Liver (tissue), 3 donors: ENCODE measurements at regions not wholly inside any gene's neighbourhood (a gene's known extent, or its start where the extent isn't known, plus 50 kb on each side); places are given as distances from the start of the nearest gene placed in this dataset.

Experiments
- ATF3 ChIP-seq: IDR thresholded peaks from 2 replicates; pipeline ENCODE4 v1.6.1; 2016; ENCODE audit warnings: antibody characterized with exemption
- EGR1 ChIP-seq, 2 donors: IDR thresholded peaks; 2 replicates each; pipeline ENCODE4 v1.6.1; 2016 to 2018; ENCODE audit warnings: antibody characterized with exemption in 2 of 2, low read depth in 2 of 2
- FOXA1 ChIP-seq: IDR thresholded peaks from 2 replicates; pipeline ENCODE4 v1.6.1; 2016; ENCODE audit warnings: antibody characterized with exemption
- GABPA ChIP-seq, 2 donors: IDR thresholded peaks in 1 of 2; conservative IDR thresholded peaks in 1 of 2; 2 replicates each; pipeline ENCODE4 v1.6.1; 2016; ENCODE audit warnings: antibody characterized with exemption in 2 of 2, mild to moderate bottlenecking in 1 of 2, moderate library complexity in 1 of 2
- HNF4G ChIP-seq: IDR thresholded peaks from 2 replicates; pipeline ENCODE4 v1.6.1; 2016; ENCODE audit warnings: antibody characterized with exemption
- JUND ChIP-seq, 2 donors: IDR thresholded peaks; 2 replicates each; pipeline ENCODE4 v1.6.1; 2016; ENCODE audit warnings: antibody characterized with exemption in 2 of 2
- REST ChIP-seq: IDR thresholded peaks from 2 replicates; pipeline ENCODE4 v1.6.1; 2016; ENCODE audit warnings: antibody characterized with exemption, mild to moderate bottlenecking
- RXRA ChIP-seq, 2 donors: IDR thresholded peaks; 2 replicates each; pipeline ENCODE4 v1.6.1; 2017 to 2018; ENCODE audit warnings: antibody characterized with exemption in 2 of 2, mild to moderate bottlenecking in 1 of 2
- SP1 ChIP-seq: IDR thresholded peaks from 2 replicates; pipeline ENCODE4 v1.6.1; 2018; ENCODE audit warnings: antibody characterized with exemption, mild to moderate bottlenecking
- TAF1 ChIP-seq: conservative IDR thresholded peaks from 2 replicates; pipeline ENCODE4 v1.6.1; 2016; ENCODE audit warnings: antibody characterized with exemption, mild to moderate bottlenecking
- YY1 ChIP-seq: IDR thresholded peaks from 2 replicates; pipeline ENCODE4 v1.6.1; 2016; ENCODE audit warnings: antibody characterized with exemption, mild to moderate bottlenecking
- TF ChIP-seq, protein P1 (sequence below): fragments of 150-350 bp; IDR thresholded peaks from 2 replicates; pipeline ENCODE4 v1.5.1; 2017; ENCODE audit warnings: improper control_type of control experiment, low read depth, low read length; ENCODE audit not compliant: missing input control
- TF ChIP-seq, protein P2 (sequence below): IDR thresholded peaks from 2 replicates; pipeline ENCODE4 v1.6.1; 2016; ENCODE audit warnings: antibody characterized with exemption
- TF ChIP-seq, protein P3 (sequence below): IDR thresholded peaks from 2 replicates; pipeline ENCODE4 v1.6.1; 2016; ENCODE audit warnings: antibody characterized with exemption
- donor health status: healthy.
- donor health status: healthy.

DNA sequence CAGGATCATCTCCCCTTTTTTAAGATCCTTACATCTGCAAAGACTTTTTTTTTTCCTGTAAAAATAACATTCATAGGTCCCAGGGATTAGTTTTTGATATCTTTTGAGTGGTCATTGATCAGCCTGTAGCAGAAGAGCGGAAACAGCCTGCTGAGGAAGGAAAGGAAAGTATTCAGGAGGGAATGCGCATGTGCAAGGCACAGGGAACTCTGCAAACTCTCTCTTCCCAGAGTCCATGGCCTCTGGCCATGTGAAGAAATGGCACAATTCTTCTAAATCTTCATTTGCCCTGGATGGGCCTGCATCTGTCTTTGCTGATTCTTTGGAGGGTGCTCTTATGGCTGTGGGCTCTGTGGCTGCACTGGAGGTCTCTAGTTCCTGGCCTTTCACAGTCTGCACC, 60.1 kb upstream of the SKOR2 start:
- TF ChIP-seq, protein P1, sequence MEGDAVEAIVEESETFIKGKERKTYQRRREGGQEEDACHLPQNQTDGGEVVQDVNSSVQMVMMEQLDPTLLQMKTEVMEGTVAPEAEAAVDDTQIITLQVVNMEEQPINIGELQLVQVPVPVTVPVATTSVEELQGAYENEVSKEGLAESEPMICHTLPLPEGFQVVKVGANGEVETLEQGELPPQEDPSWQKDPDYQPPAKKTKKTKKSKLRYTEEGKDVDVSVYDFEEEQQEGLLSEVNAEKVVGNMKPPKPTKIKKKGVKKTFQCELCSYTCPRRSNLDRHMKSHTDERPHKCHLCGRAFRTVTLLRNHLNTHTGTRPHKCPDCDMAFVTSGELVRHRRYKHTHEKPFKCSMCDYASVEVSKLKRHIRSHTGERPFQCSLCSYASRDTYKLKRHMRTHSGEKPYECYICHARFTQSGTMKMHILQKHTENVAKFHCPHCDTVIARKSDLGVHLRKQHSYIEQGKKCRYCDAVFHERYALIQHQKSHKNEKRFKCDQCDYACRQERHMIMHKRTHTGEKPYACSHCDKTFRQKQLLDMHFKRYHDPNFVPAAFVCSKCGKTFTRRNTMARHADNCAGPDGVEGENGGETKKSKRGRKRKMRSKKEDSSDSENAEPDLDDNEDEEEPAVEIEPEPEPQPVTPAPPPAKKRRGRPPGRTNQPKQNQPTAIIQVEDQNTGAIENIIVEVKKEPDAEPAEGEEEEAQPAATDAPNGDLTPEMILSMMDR: no peak
- TF ChIP-seq JUND (IDR thresholded peaks at IDR 0.05): no peak
- TF ChIP-seq, protein P2, sequence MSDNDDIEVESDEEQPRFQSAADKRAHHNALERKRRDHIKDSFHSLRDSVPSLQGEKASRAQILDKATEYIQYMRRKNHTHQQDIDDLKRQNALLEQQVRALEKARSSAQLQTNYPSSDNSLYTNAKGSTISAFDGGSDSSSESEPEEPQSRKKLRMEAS: no peak
- TF ChIP-seq RXRA (IDR thresholded peaks at IDR 0.05): no peak
- no peak for TF ChIP-seq HNF4G
- TF ChIP-seq TAF1: no peak
- TF ChIP-seq YY1: no peak
- TF ChIP-seq GABPA (IDR thresholded peaks at IDR 0.05 in 1 of 2, conservative IDR thresholded peaks at IDR 0.05 in 1 of 2): no peak
- no peak for TF ChIP-seq SP1
- TF ChIP-seq ATF3: no peak
- TF ChIP-seq, protein P3, sequence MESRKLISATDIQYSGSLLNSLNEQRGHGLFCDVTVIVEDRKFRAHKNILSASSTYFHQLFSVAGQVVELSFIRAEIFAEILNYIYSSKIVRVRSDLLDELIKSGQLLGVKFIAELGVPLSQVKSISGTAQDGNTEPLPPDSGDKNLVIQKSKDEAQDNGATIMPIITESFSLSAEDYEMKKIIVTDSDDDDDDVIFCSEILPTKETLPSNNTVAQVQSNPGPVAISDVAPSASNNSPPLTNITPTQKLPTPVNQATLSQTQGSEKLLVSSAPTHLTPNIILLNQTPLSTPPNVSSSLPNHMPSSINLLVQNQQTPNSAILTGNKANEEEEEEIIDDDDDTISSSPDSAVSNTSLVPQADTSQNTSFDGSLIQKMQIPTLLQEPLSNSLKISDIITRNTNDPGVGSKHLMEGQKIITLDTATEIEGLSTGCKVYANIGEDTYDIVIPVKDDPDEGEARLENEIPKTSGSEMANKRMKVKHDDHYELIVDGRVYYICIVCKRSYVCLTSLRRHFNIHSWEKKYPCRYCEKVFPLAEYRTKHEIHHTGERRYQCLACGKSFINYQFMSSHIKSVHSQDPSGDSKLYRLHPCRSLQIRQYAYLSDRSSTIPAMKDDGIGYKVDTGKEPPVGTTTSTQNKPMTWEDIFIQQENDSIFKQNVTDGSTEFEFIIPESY: no peak
- no peak for TF ChIP-seq EGR1 (IDR thresholded peaks at IDR 0.05; ENCODE audit: low read depth in 2 of 2)
- TF ChIP-seq FOXA1: no peak
- no peak for TF ChIP-seq REST
